ENCODE measurements at regions not wholly inside any gene's neighbourhood (a gene's known extent, or its start where the extent isn't known, plus 50 kb on each side); places are given as distances from the start of the nearest gene placed in this dataset.

DNA sequence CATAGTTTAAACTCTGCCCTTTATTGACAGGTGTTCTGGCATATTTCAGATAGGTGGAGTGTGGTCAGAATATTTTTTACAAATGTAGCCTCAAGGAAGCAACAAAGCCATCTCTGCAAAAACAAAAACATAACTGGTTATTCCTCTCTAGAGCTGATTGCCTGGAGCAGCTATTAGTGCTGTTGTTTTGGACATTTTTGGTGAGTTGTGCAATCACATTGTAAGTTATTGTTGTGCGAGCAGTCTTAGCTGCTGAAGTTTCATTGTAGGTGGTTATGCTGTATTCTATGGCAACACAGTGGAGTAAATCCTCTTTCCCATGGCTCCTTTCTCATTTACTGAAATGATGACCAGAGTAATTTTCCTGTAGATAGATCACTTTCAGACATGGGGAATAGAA lies 1413.0 kb downstream of the PCDH7 start:
- no peak for DNase-seq (ENCODE audit: low read depth)
- TF ChIP-seq, protein P1, sequence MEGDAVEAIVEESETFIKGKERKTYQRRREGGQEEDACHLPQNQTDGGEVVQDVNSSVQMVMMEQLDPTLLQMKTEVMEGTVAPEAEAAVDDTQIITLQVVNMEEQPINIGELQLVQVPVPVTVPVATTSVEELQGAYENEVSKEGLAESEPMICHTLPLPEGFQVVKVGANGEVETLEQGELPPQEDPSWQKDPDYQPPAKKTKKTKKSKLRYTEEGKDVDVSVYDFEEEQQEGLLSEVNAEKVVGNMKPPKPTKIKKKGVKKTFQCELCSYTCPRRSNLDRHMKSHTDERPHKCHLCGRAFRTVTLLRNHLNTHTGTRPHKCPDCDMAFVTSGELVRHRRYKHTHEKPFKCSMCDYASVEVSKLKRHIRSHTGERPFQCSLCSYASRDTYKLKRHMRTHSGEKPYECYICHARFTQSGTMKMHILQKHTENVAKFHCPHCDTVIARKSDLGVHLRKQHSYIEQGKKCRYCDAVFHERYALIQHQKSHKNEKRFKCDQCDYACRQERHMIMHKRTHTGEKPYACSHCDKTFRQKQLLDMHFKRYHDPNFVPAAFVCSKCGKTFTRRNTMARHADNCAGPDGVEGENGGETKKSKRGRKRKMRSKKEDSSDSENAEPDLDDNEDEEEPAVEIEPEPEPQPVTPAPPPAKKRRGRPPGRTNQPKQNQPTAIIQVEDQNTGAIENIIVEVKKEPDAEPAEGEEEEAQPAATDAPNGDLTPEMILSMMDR (conservative IDR thresholded peaks at IDR 0.05; ENCODE audit: low read depth, low read length), result no peak

DNA sequence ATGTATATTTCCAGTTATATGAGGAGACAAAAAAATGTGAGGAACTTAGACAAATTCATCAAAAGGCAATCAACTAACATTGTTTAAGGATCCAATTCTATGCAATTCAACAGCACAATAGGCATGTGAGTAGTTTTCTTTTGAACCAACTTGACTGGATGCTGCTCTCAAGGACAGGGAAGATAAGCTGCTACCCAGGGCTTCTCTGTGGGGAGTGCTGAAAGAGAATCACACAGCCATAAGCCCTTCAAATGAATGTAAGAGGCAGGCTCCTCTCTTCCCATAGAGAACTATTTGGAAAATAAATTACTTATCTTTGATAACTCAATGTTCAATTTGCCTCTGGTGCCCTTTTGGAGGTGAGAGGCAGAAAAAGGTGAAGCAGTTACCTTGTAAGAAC lies 1413.6 kb downstream of the PCDH7 start:
- TF ChIP-seq, protein P1 (conservative IDR thresholded peaks at IDR 0.05; ENCODE audit: low read depth, low read length), result no peak
- no peak for DNase-seq (ENCODE audit: low read depth)
- H3K4me3 ChIP-seq (ENCODE audit: low read depth, low read length), result no peak overlapping the region

More for the DNA sequence above, 1413.0 kb downstream of the PCDH7 start:
- H3K4me3 ChIP-seq (ENCODE audit: low read depth, low read length), result no peak overlapping the region

DNA sequence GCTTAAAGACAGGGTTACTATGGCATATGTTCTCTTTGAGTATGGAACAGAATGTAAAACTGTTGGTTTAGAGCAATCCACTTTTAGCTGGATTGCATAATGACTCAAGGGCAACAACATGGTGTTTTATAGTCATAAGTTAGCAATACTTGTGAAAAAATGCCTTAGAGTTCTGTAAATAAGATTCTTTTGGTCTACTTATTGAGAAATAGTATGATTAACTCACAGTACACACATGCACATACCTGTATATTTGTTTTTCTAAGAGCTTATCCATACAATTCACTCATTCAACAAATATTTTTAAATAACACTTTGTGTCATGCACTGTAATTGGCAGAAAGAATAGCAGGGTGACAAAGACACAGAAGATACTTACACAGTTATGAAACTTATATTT lies 1415.5 kb downstream of the PCDH7 start:
- TF ChIP-seq, protein P1 (conservative IDR thresholded peaks at IDR 0.05; ENCODE audit: low read depth, low read length), result no peak
- H3K4me3 ChIP-seq (ENCODE audit: low read depth, low read length), result no peak overlapping the region
- no peak for DNase-seq (ENCODE audit: low read depth)

DNA sequence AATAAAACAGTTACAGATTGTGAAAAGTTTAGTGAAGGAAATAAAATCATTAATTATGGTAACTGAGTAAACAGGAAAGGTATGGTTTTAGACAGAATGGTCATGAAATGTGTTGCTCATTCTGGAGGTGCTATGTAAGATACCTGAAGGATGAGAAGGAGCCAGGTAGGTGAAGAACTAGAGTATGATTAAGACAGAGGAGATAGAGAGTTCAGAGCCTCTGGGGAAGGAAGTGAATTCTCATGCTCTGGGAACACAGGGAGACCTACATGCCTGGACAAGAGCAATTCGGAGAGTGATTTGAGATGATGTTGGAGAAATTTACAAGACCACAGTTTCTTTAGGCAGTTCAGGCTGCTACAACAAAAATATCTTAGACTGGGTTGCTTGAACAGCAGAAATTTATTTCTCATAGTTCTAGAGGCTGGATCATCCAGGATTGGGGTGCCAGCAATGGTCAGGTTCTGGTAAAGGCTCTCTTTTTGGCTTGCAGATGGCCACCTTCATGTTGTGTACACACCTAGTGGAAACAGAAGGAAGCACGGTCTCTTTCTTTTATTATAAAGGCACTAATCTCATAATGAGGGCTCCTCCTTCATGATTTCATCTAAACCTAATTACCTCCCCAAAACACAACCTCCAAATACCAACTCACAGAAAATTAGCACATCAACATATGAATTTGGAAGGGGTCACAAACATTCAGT lies 1416.1 kb downstream of the PCDH7 start:
- TF ChIP-seq, protein P1 (conservative IDR thresholded peaks at IDR 0.05; ENCODE audit: low read depth, low read length), result peak; percentile 12
- no peak for DNase-seq (ENCODE audit: low read depth)
- no peak overlapping the region for H3K4me3 ChIP-seq (ENCODE audit: low read depth, low read length)

DNA sequence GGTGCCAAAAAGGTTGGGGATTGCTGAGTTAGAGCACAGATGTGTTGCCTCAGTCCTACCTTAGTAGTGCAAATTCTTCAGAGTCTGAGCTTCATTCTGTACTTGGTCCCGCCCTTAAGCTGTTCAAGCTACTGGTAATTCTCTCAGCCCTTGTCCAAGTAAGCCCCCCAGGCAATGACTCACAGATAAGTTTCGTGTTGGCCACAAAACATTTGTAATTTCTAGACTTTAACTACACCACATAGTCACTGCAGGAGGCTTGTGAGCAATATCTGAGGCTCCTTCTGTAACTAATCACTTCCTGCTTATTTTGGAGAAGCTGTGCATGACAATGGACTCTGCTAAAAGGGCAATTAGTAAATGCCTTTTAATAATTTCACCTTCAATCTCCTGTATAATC lies 1420.5 kb downstream of the PCDH7 start:
- TF ChIP-seq, protein P1 (conservative IDR thresholded peaks at IDR 0.05; ENCODE audit: low read depth, low read length), result no peak
- no peak overlapping the region for H3K4me3 ChIP-seq (ENCODE audit: low read depth, low read length)
- DNase-seq (ENCODE audit: low read depth), result peak; percentile 50

DNA sequence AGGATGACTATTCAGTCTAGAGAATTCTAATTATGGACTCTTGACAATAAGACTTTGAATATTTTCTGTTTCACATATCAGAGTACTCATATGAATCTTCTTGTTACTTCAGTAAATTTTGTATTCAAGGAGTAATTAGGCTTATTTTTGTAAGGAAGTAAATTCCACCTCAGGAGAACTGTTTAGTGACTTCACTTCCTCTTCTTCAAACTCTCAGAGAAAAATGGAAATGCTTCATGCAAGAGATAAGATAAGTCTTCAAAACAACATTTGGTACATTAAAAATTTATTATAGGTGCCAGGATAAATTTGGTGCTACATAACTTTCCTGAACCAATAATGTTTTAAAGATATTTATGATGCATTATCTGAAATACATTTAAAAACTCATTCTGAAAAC lies 1421.9 kb downstream of the PCDH7 start:
- no peak overlapping the region for H3K4me3 ChIP-seq (ENCODE audit: low read depth, low read length)
- TF ChIP-seq, protein P1 (conservative IDR thresholded peaks at IDR 0.05; ENCODE audit: low read depth, low read length), result no peak
- no peak for DNase-seq (ENCODE audit: low read depth)

DNA sequence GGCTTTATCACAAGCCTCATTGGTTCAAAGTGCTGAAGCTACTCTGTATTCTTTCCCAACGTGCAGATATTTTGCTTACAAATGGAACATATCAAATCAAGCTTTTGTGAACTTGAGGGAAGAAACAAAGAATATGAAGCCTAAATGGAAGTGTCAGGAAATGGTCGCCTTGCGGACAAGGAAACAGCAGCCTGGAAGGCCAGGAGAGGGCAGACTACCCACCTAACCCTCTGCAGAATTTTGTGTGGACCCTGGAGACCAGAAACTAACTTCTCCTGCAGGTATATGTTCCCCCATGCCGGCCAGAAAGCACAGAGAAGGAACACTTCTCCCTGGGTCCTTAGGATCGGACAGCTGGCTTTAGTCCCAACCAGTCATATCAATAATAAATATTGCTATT lies 1425.8 kb downstream of the PCDH7 start:
- TF ChIP-seq, protein P1 (conservative IDR thresholded peaks at IDR 0.05; ENCODE audit: low read depth, low read length), result no peak
- no peak for DNase-seq (ENCODE audit: low read depth)

More for the DNA sequence above, 1425.8 kb downstream of the PCDH7 start:
- H3K4me3 ChIP-seq (ENCODE audit: low read depth, low read length), result no peak overlapping the region
